ENCODE measurements at regions not wholly inside any gene's neighbourhood (a gene's known extent, or its start where the extent isn't known, plus 50 kb on each side); places are given as distances from the start of the nearest gene placed in this dataset.
A peak's percentile ranks its signal among the peaks of the same experiment; 100 is the strongest.

DNA sequence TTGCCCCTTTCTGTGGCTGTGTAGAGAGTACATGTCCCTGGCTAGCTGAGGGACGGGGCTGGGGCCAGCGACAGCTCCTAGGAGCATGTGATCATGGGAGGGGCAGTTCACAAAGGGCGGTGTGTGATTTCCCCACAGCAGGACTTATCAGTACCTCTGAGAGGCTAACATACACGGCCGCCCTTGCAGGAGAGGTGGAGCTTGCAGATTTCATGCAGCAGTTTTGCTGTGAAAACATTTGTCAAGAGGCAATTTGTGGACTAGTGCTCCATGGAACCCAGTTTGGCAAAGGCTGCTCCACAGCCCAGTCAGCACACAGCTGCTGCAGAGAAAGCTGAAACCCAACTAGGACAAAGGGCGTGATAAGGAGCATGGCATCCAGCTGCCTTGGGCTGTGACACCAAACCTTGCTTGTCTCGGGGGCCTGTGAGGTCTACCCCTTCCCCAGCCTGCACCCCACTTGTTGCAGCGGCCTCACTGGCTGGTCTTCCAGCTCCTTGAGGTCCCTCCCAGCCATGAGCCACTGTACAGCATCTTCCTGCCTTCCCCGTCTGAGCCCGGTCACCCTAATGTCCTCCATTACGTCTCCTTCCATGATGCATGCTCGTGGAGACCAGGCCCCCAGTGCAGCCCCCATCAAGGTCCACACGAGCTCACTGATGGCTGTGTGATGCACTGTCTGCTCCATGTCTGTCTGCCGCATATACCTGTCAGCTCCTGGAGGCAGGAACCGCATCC lies 121.4 kb upstream of the HDAC4 start:
- DNase-seq = no peak

DNA sequence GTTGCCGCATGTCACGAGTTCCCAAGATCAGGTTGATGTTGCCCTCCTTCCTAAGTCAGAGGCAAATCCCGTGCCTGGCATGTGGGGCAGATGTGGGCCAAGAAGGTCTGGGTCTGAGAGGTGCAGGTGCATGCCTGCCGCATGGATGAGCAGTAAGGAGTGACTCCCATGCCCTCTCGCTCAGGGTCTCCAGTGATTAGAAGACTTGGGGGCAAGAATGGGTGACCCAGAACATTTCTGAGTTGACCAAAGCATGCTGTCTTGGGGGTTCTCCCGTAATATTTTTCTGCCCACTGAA lies 120.6 kb upstream of the HDAC4 start:
- DNase-seq = no peak

DNA sequence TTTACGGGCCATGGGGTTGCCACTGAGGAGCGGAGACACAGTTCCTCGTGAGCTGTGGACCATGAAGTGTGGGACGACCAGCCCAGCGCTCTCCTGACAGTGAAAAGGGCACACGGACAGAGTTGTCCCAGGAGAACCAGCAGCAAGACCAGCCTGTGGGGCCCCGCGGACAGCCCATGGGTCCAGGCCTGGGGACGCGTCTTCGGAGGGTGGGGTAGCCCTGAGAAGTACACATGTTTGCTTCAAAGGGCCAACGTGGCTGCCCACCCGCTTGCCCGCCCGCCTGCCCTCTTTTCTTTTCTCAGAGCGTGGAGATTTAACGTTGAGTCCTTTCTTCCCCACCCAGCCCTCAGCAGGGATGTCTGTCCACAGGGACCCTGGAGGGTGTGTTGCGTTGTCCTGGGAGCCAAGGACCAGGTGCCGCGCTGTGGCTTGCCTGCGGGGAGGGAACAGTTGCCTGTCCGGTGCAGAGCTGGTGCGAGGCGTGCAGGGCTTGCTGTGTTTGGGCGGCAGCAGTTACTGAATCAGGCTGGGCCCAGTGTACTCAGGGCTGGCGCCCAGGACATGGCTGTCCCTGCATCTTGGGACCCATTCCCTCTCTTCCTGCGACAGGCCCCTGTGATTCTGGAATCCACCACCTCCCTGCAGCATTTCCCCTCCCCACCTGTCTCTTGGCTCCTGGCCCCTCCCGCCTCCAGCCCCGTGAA lies 120.1 kb upstream of the HDAC4 start:
- DNase-seq = no peak

DNA sequence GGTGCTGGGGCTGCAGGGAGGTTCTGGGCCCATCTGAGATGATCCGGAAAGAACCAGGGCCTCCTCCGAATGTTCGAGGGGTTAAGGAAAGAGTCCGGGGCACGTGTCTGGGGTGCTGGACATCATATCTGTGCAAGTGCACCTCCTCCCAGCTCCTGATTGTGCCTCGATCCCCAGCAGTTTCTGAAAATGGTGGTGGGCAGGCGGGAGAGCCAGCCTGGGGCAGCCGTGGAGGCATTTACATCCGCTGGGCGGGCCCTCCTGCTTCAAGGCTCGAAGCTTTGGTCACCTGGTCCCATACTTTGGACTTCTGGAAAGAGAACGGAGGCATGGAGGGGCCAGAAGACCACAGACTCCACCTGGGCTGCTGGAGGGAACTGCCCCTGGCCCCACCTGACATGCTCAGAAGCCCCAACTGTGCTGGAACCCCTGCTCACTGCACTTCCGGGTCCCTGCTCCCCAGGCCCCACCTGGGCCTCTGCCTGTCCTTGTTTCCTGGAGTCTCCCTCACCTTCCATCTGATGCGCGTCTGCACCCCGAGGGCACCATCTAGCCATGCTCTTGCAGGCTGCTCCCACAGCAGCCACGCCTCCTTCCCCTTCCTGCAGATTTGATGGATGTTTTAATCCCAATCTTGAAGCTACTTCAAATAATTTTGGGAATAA lies 119.2 kb upstream of the HDAC4 start:
- no peak for DNase-seq

DNA sequence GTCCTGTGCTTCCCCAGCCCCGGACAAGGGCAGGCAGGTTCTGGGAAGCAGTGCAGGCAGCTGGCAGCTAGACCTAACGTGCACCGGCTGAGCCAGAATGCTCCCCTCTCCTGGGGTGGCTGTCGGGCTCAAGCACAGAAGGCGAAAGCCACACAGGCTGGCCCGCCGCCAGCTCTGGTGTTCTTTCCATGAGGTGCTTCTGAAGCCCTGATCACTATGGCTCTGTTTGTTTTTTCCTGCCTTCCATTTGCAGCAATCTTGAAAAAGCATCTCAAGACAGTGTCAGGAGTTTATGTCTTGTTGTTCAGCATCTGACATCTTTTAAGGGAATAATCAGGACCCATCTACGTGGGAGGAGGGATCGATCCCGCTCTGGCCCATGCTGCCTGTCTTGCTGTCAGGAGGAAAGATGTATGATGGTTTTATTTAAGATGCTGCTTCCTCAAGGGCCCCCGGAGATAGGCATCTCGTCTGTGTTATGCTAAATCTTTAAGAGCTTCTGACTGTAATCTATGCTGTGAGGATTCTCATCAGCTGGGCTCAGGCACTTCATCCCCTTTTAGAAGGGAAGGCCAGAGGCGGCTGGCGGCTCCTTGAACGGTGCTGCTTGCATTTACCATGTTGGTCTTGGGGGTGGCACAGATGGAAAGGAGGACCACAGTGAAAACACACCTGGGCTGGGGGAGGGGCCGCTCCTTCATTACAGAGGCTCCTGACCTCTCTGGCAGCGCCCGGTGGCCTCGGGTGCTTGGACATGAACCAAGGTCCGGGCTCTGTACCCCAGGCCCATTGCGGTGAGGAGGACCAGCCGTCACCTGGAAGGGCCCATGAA lies 118.5 kb upstream of the HDAC4 start:
- DNase-seq = peak; percentile 75

DNA sequence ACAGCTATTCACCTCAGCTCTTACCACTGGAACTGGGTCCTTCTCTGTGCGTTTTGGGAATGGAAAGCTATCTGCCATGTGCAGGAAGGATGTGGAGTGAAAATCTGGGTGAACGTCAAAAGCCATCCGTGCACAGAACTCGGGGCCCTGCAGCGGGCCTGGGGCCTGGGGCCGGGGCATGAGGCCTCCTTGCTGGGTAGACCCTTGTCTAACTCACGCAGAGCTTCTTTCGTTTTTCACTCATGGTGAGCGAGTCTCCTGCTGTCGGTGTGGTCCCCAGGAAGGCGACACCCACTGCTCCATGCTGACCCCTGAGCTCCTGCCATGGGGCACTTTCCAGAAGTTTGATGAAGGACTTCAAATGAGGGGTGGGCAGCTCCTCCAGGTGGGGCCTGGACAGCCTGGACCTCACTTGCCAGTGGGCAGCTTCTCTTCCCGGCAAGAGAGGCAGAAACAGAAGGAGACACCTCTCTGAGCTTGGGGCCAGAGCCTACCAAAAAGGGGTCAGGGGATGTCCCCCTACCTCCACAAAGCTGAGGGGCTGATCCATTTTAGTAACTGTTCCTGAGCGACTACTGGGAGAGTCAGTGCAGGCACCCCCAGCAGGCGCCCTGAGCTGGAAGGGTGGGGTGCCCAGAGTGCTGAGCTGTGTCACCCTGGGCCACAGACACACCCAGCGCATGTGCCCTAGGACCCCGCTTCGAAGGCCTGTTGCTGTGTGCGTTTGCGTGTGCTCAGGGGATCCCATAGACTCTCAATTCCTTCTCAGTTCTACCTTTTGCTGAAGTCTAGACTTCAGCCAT lies 117.7 kb upstream of the HDAC4 start:
- no peak for DNase-seq

DNA sequence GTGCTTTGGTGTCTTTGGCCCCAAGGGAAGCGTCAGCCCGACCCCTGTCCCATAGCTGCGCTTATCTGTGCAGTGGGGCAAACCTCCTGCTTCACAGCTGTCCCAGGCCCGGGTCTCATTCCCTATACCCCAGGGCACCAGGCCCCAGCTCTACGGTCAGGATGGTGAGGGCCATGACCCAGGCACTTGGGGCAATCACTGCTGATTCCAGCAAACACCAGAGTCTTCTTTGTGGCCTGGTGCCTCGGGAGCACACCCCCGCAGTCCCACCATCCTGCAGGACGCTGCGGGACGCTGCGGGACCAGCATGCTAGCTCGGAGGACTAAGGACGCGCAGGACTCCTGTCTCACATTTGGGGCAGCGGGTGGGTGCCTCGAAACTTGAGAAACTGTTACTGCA lies 116.9 kb upstream of the HDAC4 start:
- DNase-seq = no peak

DNA sequence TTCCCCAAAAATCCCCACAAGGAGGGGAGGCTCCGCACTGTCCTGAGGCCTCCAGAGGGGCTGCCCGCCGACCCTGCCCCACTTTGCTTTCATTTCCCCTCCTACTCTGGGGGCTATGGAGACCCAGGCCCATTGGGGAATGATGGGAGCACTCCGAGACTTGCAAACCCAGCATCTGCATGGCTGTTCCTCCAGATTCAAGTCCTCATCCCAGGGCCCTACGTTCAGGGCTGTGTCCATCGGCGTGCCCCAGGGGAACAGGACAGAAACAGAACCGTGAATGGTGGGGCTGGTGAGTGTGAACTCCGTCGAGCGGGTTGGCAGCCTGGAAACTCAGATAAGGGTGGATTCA lies 116.1 kb upstream of the HDAC4 start:
- DNase-seq = no peak

DNA sequence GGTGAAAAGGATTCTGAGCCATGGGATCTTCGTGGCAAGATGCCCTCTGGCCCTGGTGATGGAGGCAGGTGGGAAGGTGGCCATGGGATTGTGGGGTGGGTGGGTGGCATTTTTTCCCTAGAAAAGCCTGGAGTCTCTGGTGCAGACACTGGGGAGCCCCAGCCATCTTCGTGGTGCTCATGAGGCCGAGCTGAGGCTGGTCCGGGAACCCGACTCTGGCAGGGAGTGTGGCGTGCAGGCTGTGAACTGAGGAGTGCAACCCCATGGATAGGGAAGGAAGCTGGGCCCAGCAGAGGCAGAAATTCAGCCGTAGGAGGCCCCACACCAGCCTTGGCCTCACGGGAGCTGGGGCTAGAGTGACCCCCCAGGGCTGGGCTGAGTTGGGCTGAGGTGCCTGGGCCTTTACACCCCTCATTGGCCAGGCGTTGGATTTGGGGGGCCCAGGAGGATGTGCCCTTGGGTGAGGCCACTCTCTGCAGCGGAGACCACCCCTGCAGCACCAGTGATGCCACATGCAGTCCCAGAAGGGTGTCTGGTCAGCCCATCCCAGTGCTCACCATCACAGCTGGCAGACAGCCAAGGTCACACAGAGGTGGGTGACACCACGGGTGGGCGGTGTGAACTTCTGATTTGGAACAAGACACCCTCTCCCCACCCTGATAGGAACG lies 115.6 kb upstream of the HDAC4 start:
- DNase-seq = no peak

DNA sequence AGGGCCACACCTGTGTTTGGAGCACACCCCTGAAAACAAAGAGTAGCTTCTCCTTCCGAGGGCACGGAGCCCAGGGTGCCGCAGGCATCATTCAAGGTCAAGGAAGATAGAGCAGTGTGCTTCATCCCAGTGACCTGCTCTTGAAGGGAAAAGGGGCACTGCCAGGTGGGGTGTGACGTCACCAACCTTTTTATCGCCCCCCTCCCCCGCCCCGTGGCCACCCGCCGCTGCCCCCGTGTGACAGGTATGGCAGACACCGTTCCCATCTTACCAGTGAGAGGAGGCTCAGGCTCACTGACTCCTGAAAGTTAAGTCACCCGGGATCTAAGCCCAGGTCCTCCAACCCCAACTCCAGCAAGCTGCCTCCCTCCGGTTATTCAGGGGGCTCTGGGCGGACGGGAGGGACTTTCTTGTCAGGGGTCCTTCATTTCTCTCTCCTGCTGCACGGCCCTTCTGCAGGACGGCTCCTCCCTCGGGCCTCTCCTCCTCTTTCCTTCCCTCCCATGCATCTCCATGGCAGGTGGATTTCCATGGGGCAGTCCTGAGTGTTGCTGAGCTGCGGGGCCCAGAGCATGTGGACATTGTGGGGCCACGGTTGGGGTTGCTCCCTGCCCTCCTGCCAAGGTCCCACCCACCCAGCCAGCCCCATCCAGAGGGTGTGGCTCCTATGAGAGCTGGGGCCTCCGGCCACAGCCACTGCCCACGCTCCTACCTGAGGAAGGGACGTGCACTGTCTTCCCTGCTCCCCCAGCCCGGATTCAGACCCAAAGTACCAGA lies 114.1 kb upstream of the HDAC4 start:
- DNase-seq = no peak

DNA sequence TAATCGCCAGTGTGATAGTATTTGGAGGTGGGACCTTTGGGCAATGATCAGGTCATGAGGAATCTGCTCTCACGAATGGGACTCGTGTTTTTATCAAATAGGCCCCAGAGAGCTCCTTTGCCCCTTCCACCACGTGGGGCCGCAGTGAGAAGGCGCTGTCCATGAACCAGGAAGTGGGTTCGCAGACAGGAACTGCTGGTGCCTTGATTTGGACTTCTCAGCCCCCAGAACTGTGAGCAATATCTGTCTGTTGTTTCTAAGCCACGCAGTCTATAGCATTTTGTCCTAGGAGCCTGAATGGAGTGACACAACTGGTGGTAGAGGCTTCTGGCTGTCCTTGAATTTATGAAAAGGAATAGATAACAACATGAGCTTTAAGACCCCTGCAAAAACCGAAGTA lies 111.2 kb upstream of the HDAC4 start:
- no peak for DNase-seq

DNA sequence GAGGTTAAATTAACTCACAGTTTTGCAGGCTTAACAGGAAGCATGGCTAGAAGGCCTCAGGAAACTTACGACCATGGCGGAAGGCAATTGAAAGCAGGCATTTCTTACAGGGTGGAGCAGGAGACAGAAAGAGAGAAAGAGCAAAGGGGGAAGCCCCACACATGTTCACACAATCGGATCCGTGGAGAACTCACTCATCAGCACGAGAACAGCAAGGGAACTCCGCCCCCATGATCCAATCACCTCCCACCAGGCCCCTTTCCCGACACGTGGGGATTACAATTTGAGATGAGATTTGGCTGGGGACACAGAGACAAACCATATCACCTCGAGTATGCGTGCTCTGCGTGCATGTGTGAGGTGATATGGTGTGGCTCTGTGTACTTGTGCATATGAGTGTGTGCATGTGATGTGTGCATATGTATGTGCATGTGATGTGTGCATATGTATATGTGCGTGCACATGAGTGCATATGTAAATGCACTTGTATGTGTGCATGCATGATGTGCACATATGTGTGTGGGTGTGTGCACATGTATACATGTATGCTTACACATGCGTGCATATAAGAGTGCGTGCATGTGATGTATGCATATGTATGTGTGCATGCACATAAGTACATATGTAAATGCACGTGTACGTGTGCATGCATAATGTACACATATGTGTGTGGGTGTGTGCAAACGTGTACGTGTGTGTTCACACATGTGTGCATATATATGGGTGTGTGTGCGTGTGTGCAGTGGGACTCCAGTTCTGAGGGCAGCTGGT lies 108.7 kb upstream of the HDAC4 start:
- no peak for DNase-seq

DNA sequence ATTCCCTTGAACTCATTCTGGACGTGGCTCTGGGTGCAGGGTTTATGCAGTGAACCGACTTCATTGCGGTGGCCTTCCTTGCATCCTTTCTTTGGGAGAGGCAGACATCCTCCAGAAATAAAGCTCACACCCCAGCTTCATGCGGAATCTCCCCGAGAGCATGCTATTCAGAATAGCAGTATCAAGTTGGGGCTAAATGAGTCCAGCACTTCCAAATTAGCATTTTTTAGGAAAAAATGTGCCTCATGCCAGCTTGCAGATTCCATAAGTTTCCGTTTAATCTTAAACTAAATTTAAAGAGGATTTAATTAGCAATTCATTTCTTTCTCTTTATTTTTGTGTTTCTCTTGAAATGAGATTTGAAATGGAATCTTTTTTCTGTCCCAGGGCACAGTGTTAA lies 107.4 kb upstream of the HDAC4 start:
- DNase-seq = no peak

DNA sequence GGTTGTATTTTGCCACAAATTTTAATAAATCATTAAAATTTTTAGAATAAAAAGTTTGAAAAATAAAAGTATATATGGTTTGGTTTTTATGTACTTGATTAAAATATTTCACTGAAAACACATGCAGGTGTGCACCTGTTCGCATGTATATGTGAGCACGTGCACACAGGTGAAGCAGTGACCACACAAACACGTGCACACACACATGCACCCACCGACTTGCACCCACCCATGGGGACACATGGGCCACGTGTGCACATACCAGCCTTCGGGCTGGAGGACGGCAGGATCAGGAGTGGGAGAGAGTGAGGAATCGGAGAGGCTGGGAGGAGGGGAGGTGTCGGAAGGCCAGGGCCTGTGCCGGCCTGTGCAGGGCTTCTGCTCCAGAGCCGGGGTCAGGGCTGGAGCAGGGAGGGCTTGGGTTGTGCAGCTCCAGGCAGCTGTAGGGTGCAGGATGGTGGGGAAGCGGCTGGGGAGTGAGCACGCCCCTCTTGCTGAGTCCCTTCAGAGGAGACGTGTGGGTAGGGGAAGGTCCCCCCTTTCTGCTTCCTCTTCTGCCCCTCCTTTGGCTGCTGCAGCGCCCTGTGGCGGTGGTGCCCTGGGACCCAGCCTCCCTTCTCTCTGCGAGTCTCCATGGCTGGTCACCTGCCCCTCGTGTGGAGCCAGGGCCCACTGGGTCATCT lies 106.9 kb upstream of the HDAC4 start:
- no peak for DNase-seq

DNA sequence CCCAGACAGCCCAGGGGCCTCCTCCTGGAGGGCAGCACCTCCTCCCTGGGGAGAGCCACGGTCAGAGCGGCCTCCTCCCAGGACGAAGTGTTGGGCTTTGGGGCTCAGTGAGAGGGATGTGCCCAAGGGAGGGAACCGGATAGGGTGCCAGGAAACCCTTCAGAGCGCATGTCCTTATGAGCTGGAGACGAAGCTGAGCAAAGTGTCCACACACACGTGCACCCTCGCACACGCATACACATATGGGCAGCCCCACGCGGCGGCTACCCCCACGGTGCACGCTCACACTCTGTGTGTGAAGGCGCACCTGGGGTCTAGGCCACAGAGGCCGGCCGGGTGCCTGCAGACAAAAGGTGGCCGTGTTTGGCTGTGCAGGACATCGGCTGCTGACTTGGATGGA lies 106.1 kb upstream of the HDAC4 start:
- DNase-seq = no peak

DNA sequence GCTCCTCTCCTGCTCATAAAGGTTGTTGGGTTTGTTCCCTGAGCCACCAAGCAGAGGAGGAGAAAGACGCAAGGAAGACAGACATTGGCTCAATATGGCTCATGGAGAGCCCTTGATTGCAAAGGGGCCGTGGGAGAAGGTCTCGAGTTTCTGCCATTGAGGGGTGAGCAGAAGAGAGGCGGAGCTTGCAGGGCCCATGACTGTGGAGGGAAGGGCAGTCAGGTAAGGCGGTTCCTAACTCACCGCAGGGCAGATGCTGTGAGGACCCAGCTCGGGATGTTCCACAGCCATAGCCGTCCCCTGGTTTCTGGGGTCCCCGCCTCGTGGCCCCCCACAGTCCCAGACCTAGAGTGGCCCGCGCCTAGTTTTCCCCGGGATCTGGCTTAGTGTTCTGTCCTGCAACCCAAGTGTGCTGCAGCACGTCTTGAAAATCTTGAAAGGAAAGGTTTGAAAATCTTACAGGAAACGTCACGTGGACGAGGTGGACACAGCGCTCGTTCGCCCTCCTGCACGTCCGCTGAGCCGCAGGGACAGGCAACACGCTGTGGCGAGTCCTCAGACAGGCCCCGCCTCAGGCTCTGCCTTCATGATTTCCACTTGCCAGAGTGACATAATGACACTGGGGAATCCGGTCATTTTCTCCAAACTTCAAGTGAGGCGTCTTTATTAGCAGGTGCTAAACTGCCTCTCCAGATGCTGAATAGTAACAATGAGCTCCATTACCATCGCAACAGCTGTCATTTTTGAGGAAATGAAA lies 105.5 kb upstream of the HDAC4 start:
- DNase-seq = no peak

DNA sequence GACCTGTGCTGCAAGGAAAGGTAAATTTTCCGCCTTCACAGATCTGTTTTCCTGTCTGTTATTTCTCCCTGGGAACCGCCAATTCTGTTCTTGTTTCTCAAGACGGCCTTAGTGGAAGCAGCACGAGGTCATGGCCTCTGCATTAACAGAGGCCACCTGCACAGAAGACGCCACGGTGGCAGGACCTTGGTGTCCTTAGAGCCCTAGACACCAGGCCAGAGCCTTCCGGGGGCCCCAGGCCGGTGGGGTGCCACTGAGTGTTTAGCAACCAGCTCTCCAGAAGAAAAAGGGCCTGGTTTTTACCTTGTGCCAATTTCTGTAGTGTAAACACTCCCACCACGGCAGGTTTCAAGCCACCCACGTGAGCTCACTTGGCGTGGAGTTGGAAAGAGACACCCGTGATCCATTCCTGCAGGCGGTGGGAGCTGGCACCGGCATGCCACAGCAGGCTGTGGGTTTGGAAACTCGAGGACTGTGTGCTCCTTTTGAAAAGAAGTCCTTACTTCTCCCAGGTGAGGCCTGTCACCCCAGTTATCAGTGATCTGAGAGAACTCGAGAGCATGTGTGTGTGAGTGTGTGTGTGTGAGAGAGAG lies 103.9 kb upstream of the HDAC4 start:
- DNase-seq = no peak

DNA sequence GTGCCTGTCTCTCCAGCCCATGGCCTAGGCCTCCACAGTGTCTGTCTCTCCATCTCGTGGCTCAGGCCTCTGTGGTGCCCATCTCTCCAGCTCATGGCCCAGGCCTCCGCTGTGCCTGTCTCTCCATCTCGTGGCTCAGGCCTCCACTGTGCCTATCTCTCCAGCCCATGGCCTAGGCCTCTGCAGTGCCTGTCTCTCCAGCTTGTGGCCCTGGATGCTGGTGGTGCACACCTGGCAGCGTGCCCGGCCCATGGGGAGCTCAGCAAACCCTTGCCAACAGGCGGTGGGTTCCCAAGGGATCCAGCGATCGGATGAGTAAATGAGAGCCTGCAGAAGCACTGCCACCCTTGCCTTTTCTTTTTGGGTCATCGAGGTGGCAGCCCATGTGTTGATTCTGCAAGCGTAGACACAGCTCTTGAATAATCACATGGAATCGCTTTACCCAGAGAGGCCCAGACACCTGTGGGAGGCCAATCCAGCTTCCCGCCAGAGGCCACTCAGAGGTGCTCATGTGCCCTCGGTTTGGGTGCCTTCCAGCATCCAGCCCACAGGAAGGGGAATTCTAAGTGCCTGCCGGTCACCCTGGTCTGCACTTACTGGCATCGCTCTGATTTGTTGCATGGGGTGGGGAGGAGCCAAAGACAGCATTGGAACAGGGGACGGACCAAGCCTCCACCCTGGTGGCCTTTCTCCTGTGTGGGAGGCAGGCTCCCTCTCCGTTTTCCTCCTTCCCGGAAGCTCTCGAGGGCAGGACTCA lies 101.8 kb upstream of the HDAC4 start:
- peak; percentile 89 for DNase-seq
